GM12891 (cell line): ENCODE measurements at regions not wholly inside any gene's neighbourhood (a gene's known extent, or its start where the extent isn't known, plus 50 kb on each side); places are given as distances from the start of the nearest gene placed in this dataset.

ENCODE experiments used
- DNase-seq: peaks from one replicate; pipeline ENCODE4 v3.0.0; 2011; ENCODE audit warnings: low spot score; ENCODE audit not compliant: insufficient read length
- FAIRE-seq: peaks from 2 replicates; lab custom pipeline; 2011; peaks lifted over from hg19 to GRCh38; lab: Jason Lieb, UNC
- PAX5 ChIP-seq: IDR thresholded peaks from 2 replicates; pipeline ENCODE4 v1.6.1; 2011; ENCODE audit warnings: low read length, moderate library complexity, mild to moderate bottlenecking; ENCODE audit not compliant: insufficient read depth, severe bottlenecking
- POLR2A ChIP-seq: IDR thresholded peaks from 2 replicates; pipeline ENCODE4 v1.6.1; 2011; ENCODE audit warnings: low read depth, low read length, control low read depth
- POLR2AphosphoS5 ChIP-seq: IDR thresholded peaks from 2 replicates; pipeline ENCODE4 v1.6.1; 2011; ENCODE audit warnings: low read depth, low read length, control low read depth
- POU2F2 ChIP-seq: IDR thresholded peaks from 2 replicates; pipeline ENCODE4 v1.6.1; 2011; ENCODE audit warnings: low read depth, mild to moderate bottlenecking, control low read depth, low read length, moderate library complexity
- SPI1 ChIP-seq: IDR thresholded peaks from 2 replicates; pipeline ENCODE4 v1.6.1; 2011; ENCODE audit warnings: low read depth, low read length, control low read depth
- TAF1 ChIP-seq: IDR thresholded peaks from 2 replicates; pipeline ENCODE4 v1.6.1; 2011; ENCODE audit warnings: low read depth, low read length, control low read depth

DNA sequence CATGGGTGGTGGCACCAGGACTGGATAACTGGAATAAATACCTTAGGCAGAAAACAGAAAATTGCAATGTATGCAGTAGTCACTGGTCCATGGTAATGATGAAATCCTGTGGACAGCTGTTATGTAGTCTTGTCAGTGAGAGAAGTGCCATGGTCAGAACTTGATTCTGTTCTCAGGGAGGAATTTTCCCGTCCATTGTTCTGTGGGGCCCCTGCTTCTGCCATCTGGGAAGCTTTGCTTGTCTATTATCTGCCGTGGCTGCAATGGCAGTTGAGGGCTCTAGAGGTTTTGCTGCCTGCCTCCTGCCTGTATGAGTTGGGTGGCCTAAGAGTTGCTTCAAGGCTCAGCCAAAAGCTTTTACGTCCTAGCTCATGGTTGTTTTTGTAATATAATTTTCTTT lies 126.8 kb upstream of the SLC35B3 start:
- DNase-seq (no peak), FAIRE-seq (no peak)
- TF ChIP-seq TAF1: no peak
- TF ChIP-seq SPI1: no peak
- TF ChIP-seq PAX5: no peak
- TF ChIP-seq POU2F2: no peak
- TF ChIP-seq POLR2A: no peak
- no peak for TF ChIP-seq POLR2AphosphoS5

DNA sequence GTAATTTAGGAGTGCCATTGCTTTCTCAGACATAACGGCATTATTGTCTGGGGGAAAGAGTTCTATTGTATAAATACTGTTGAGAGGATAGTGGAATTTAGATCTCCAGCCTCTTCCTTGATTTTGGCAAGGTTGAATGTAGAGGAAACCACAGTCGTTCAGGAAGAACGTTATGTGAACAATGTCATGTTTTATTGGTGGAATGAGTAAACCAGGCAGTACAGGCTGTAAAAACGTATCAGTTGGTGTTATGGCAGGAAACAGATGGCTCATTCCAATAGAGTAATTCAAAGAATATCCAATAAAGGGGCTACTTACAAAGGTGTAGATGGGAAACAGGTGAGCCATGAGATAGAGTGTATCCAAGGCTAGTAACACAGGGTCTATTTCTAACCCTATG lies 123.6 kb upstream of the SLC35B3 start:
- FAIRE-seq (no peak), DNase-seq (no peak)
- TF ChIP-seq POU2F2 (no peak), TAF1 (no peak), SPI1 (no peak), POLR2AphosphoS5 (no peak)

DNA sequence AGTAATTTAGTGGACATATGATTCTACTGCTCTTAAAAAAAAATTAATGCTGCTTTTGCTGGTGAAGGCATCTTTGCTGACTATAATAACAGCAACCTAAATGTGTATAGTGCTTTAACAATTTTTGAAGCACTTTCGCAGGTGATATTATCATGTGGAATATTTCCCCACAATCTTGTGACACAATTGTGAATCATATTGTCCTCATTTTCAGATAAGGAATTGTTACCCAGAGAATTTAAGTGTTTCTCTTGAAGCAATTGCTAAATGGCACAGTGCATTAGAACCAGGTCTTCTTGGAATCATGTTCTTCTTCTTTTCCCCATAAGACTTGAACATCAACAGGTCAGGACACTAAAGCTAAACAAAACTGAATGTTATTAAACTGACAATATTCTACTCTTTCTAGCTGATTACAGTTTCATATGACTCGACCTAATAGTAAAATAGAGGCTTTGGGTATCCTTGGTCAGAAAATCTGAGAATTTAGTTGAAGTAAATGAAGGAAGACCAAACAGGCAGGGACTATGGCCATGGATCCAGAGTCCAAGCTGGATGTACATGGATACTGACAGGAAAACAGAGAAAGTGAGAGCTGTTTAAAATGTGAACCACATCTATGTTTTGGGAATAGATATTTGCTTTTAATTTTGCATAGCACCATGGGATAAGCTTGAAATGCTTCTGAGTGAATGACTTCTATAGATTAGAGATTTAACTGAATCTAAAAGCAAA lies 121.8 kb upstream of the SLC35B3 start:
- DNase-seq: no peak
- no peak for TF ChIP-seq TAF1
- TF ChIP-seq POU2F2: no peak
- FAIRE-seq: no peak

DNA sequence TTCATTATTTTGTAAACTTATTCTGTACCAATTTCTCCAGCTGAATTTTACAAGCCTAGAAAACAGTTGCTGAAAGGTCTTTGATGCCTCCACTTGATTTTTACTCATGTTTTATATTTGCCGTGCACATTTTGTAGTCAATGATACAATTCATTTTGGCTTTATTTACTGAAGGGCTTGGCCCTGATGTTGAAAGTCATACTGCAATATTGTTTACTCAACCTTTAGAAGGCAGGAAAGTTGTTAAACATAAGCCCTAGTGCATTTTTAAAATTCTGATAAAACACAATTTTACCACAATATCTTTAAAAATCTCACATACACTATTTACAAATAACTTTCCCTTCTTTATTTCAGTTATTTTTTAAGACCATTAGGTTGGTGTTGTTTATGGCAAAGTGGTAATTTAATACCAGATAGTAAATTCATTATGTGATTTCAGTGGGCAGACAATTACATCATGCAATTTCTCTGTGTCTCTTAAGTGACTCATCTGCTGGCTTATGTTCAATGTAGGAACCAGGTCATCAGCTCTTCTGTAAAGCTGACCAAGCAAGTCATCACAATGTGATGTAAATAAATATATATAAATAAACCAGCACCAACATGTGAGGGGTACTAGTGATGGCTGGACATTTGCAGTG lies 121.1 kb upstream of the SLC35B3 start:
- TF ChIP-seq PAX5: no peak
- DNase-seq: no peak
- no peak for FAIRE-seq

DNA sequence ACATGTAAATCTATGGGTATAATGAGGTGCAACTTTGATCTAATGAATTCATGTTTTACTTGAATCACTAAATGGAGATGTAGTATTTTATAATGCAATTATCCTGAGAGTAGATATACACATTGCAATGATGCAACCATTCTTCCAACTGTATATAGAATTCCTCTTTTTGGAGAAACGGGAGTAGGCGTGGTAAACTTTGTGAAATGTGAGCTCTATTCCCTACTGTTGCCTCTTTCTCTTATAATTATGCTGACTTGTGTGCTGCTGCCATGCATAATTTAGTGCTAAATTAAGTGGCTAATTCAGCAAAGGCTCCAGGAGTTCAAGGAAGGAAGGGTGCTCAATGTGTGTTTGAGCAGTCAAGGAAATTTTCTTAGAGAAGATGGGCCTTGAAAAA lies 116.6 kb upstream of the SLC35B3 start:
- TF ChIP-seq POLR2AphosphoS5: no peak
- TF ChIP-seq POU2F2: no peak
- TF ChIP-seq SPI1: no peak
- no peak for TF ChIP-seq POLR2A
- no peak for TF ChIP-seq TAF1
- no peak for TF ChIP-seq PAX5
- no peak for FAIRE-seq
- no peak for DNase-seq

DNA sequence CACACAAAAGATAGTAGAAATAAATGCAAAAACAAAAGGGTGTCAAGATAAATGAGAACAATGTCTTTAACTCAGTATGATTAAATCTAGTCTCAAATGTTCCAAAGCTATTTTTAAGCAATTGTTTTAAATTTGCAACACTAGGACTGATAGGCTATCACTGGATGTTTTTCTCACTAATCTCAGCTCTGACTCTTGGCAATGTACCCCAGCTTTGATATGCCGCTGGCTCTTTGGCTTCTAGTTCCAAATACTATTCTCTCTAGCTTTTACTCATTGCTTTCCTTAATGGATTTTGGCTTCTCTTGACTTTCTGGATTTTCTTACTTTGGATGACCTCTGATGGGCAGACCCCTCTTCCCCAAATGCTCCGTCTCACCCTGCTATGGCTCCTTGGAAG lies 116.0 kb upstream of the SLC35B3 start:
- FAIRE-seq: no peak
- no peak for TF ChIP-seq POLR2AphosphoS5
- no peak for TF ChIP-seq POU2F2
- no peak for TF ChIP-seq TAF1
- TF ChIP-seq SPI1: no peak
- no peak for TF ChIP-seq POLR2A
- no peak for TF ChIP-seq PAX5
- no peak for DNase-seq

DNA sequence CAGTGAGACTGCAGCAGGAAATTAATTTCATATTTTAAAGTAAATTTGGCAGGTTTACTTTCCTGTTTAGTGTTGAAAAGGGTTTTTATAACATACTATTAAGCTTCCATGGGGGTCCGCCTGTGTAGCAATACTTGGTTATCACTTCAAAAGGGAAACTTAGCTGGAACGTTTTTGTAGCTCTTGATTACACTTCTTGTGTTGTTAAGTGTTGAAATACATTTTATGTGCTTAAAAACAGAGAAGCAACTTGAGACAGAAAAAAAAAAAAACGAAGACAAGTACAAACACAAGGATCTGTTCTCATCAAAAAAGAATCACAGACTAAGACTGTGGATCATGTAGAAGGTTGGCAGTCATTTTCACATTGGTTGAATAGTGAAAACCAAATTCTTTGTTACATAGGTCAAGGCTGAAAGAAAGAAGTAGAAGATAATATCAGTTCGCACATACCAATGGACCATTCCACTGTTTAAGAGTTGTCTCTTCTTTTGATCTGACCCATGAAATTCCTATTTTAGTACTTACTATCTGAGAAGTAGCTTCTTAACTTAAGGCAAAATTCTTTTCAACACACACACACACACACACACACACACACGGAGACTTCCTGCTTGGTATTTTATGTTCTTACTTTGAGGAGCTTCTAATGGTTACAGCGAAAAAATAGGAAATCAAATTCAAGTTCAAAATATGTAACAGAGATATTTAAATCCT lies 113.9 kb upstream of the SLC35B3 start:
- DNase-seq (no peak), FAIRE-seq (no peak)
- no peak for TF ChIP-seq TAF1
- TF ChIP-seq POU2F2: no peak
- TF ChIP-seq SPI1: no peak

DNA sequence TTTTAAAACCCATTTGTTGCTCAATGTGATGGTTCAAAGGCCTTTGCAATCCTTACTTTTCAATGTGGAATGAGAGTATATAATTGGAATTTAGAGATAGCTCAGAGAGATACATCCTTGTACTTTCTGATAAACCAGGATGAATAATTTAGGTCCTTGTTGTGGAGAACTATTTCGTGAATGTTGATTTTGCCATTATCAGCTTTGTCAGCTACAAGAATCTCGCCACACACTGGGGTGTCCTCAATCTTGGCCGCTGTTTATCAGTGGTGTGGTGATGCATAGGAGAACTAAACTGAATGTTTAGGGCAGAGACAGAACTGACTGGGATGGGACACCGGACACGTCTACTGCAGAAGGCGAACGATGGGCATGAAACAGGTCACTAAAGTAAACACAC lies 111.2 kb upstream of the SLC35B3 start:
- DNase-seq (no peak), FAIRE-seq (no peak)
- no peak for TF ChIP-seq POLR2AphosphoS5

DNA sequence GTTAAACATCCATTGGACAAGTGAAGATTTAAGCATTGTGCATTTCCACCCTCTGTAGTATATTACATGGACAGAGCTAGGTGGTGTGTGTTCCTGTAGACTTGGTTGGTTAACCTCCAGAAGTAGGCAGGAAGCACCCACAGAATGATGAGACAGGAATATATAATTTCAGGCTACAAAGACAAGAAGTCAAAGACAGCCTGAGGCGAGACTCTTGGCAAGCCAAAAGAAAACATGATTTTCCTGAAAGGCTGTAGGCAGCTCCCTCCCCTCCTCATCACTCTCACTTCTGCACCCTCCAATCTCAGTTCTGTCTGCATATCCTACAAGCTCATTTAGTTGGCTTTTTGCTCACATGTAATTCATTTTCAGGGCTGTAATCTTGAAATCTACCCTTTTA lies 110.0 kb upstream of the SLC35B3 start:
- TF ChIP-seq POU2F2 (no peak), TAF1 (no peak), POLR2A (no peak), POLR2AphosphoS5 (no peak), PAX5 (no peak), SPI1 (no peak)
- FAIRE-seq (no peak), DNase-seq (no peak)

DNA sequence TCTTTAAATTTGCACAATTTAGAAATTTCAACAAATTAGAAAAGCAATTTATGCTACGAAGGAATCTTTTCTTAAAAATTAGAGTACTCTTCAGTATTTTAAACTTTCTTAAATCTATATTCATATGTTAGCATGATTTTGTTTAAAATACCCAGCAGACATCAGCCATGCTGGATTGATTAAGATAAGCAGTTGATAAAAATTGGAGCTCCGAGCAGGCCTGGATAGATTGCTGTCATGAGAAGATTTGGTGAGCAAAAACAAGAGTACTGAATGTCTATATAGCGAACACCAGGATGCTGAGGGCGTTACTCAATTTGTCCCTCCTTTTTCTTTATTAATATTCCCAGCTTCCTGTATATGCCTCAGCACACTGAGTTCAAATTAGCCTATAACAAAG lies 108.4 kb upstream of the SLC35B3 start:
- DNase-seq (no peak), FAIRE-seq (no peak)
- TF ChIP-seq SPI1 (no peak), POLR2AphosphoS5 (no peak), POLR2A (no peak), POU2F2 (no peak), PAX5 (no peak), TAF1 (no peak)
